Neuronal stem cell (in vitro differentiated cells): ENCODE measurements at regions not wholly inside any gene's neighbourhood (a gene's known extent, or its start where the extent isn't known, plus 50 kb on each side); places are given as distances from the start of the nearest gene placed in this dataset.

ENCODE experiments used
- DNase-seq: peaks from one replicate; pipeline ENCODE4 v3.0.0-alpha.2; 2013; ENCODE audit warnings: low spot score
- H2AFZ ChIP-seq: one replicate; pipeline ENCODE4 v1.6.1; 2013; ENCODE audit warnings: mild to moderate bottlenecking, low read length, inconsistent platforms
- H2AK5ac ChIP-seq: 2 replicates; pipeline ENCODE4 v1.6.1; 2013; ENCODE audit warnings: low read depth, mild to moderate bottlenecking, inconsistent platforms, low read length, moderate library complexity, mixed read lengths
- H2BK120ac ChIP-seq: 2 replicates; pipeline ENCODE4 v1.6.1; 2013; ENCODE audit warnings: low read depth, mild to moderate bottlenecking, inconsistent platforms, low read length, moderate library complexity, mixed read lengths
- H2BK12ac ChIP-seq: one replicate; pipeline ENCODE4 v1.6.1; 2013; ENCODE audit warnings: low read length, inconsistent platforms
- H2BK15ac ChIP-seq: 2 replicates; pipeline ENCODE4 v1.6.1; 2013; ENCODE audit warnings: mild to moderate bottlenecking, low read length, inconsistent platforms, mixed read lengths
- H2BK5ac ChIP-seq: one replicate; pipeline ENCODE4 v1.6.1; 2013; ENCODE audit warnings: inconsistent platforms, mild to moderate bottlenecking, low read length, moderate library complexity
- H3K14ac ChIP-seq: one replicate; pipeline ENCODE4 v1.6.1; 2013; ENCODE audit warnings: low read length, inconsistent platforms
- H3K18ac ChIP-seq: 2 replicates; pipeline ENCODE4 v1.6.1; 2013; ENCODE audit warnings: low read length, inconsistent platforms
- H3K23ac ChIP-seq: 2 replicates; pipeline ENCODE4 v1.6.1; 2013; ENCODE audit warnings: low read depth, mild to moderate bottlenecking, mixed read lengths, low read length, inconsistent platforms; ENCODE audit not compliant: poor library complexity
- H3K27ac ChIP-seq: replicated peaks from 3 replicates; pipeline ENCODE4 v1.5.1; 2013; ENCODE audit warnings: low read length, inconsistent platforms
- H3K27me3 ChIP-seq, 3 experiments: 2 replicates each; pipeline ENCODE4 v1.6.1; 2013; ENCODE audit warnings: low read length in 3 of 3, mild to moderate bottlenecking in 2 of 3, inconsistent platforms in 1 of 3, low read depth in 1 of 3, mixed read lengths in 1 of 3, moderate library complexity in 1 of 3; ENCODE audit not compliant: control insufficient read depth in 3 of 3, insufficient read depth in 3 of 3
- H3K36me3 ChIP-seq, 2 donors: replicated peaks in 1 of 2; 2 replicates each; pipeline ENCODE4 v1.6.1; 2013; ENCODE audit warnings: low read length in 2 of 2; ENCODE audit not compliant: control insufficient read depth in 2 of 2, insufficient read depth in 2 of 2
- H3K4ac ChIP-seq: 2 replicates; pipeline ENCODE4 v1.6.1; 2013; ENCODE audit warnings: inconsistent platforms, mild to moderate bottlenecking, low read length, moderate library complexity
- H3K4me1 ChIP-seq, 2 donors: 1 replicate in 1 of 2; 2 replicates in 1 of 2; pipeline ENCODE4 v1.6.1; 2013; ENCODE audit warnings: low read length in 2 of 2, low read depth in 1 of 2; ENCODE audit not compliant: control insufficient read depth in 2 of 2, insufficient read depth in 1 of 2
- H3K4me2 ChIP-seq: one replicate; pipeline ENCODE4 v1.6.1; 2013; ENCODE audit warnings: mild to moderate bottlenecking, low read length, inconsistent platforms; ENCODE audit not compliant: insufficient read depth, poor library complexity, severe bottlenecking
- H3K4me3 ChIP-seq, 2 donors: 2 replicates each; pipeline ENCODE4 v1.5.1; 2013; ENCODE audit warnings: low read length in 2 of 2, mild to moderate bottlenecking in 2 of 2, inconsistent platforms in 1 of 2, moderate library complexity in 1 of 2
- H3K79me1 ChIP-seq: one replicate; pipeline ENCODE4 v1.6.1; 2013; ENCODE audit warnings: low read depth, mild to moderate bottlenecking, inconsistent platforms, low read length, moderate library complexity
- H3K9ac ChIP-seq: one replicate; pipeline ENCODE4 v1.6.1; 2013; ENCODE audit warnings: mild to moderate bottlenecking, low read depth, low read length, inconsistent platforms; ENCODE audit not compliant: poor library complexity
- H3K9me3 ChIP-seq, 2 donors: replicated peaks in 1 of 2; 2 replicates each; pipeline versions ENCODE3 to v1.6.1; 2013; ENCODE audit warnings: low read length in 2 of 2, mild to moderate bottlenecking in 2 of 2, inconsistent platforms in 1 of 2, low read depth in 1 of 2, mixed read lengths in 1 of 2, moderate library complexity in 1 of 2; ENCODE audit not compliant: control insufficient read depth in 2 of 2, insufficient read depth in 1 of 2
- H4K8ac ChIP-seq: one replicate; pipeline ENCODE4 v1.6.1; 2013; ENCODE audit warnings: low read depth, mild to moderate bottlenecking, inconsistent platforms, low read length, moderate library complexity
- H4K91ac ChIP-seq: one replicate; pipeline ENCODE4 v1.6.1; 2013; ENCODE audit warnings: low read length, low read depth, mild to moderate bottlenecking, inconsistent platforms; ENCODE audit not compliant: poor library complexity
- WGBS, 2 donors: extraction: QIAGEN DNeasy Blood & Tissue Kit; methylation state at CpG; one replicate each; pipeline ENCODE4 v1.1.7; 2013; ENCODE audit warnings: missing lambda C conversion rate in 2 of 2, mixed read lengths in 1 of 2; ENCODE audit not compliant: insufficient read length in 2 of 2, insufficient replicate concordance in 1 of 2; ENCODE audit errors: extremely low coverage in 2 of 2; 5-methylcytosine and 5-hydroxymethylcytosine counted together

DNA sequence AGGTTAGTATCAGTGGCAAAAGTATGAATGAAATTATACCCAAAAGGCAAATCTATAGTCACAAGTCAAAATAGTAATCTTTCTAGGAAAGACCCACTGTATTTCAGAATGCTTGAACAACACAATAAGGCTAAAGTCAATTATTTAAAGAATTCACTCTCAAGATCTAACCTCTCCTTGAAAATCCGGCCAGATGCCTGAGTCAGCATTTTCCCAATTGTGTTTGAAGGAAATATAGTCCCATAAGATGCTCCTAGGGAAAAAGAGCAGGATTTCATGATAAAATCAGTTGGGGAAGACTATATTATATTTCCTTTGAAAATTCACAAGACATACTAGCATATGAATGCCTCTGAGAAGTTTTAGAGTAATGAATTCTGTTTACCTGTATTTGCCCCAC lies 1075.0 kb downstream of the GRM8 start:
- H3K36me3 ChIP-seq: no peaks in the 10 kb centered on the region
- H3K27me3 ChIP-seq: no peaks in the 10 kb centered on the region
- no peak overlapping the region for H2BK12ac ChIP-seq
- no peak overlapping the region for H4K8ac ChIP-seq
- H3K4me2 ChIP-seq: no peak overlapping the region
- H3K79me1 ChIP-seq: no peaks in the 10 kb centered on the region
- H2BK120ac ChIP-seq: no peak overlapping the region
- H3K14ac ChIP-seq: no peak overlapping the region
- H3K27ac ChIP-seq: no peak overlapping the region
- no peak overlapping the region for H2AFZ ChIP-seq
- no peak overlapping the region for H3K4me3 ChIP-seq
- H2BK15ac ChIP-seq: no peak overlapping the region
- H3K9me3 ChIP-seq: no peaks in the 10 kb centered on the region
- H2BK5ac ChIP-seq: no peak overlapping the region
- no peak overlapping the region for H3K23ac ChIP-seq
- H3K18ac ChIP-seq: no peak overlapping the region
- H3K9ac ChIP-seq: no peak overlapping the region
- H4K91ac ChIP-seq: no peak overlapping the region
- H3K4me1 ChIP-seq: no peaks in the 10 kb centered on the region
- DNase-seq: no peak
- H2AK5ac ChIP-seq: no peak overlapping the region
- no peak overlapping the region for H3K4ac ChIP-seq
- no CpG with 5 or more reads among the region's 1 CpG for WGBS, 2 donors

GRCh38 chr7:126166645-126167044 lies 1086.1 kb downstream of the GRM8 start:
- no CpG with 5 or more reads among the region's 2 CpGs for WGBS, 2 donors
- no peak overlapping the region for H3K9ac ChIP-seq
- H3K4ac ChIP-seq: no peak overlapping the region
- H3K4me3 ChIP-seq: no peak overlapping the region
- no peak overlapping the region for H3K27ac ChIP-seq
- no peak overlapping the region for H3K18ac ChIP-seq
- H2AK5ac ChIP-seq: no peak overlapping the region
- H2BK12ac ChIP-seq: no peak overlapping the region
- H4K91ac ChIP-seq: no peak overlapping the region
- no peak for DNase-seq
- no peaks in the 10 kb centered on the region for H3K79me1 ChIP-seq
- no peak overlapping the region for H2BK5ac ChIP-seq
- H3K4me2 ChIP-seq: no peak overlapping the region
- no peak overlapping the region for H2BK120ac ChIP-seq
- H3K23ac ChIP-seq: no peak overlapping the region
- H4K8ac ChIP-seq: no peak overlapping the region
- no peak overlapping the region for H2BK15ac ChIP-seq
- H3K27me3 ChIP-seq: no peaks in the 10 kb centered on the region
- H3K14ac ChIP-seq: no peak overlapping the region
- H3K4me1 ChIP-seq: no peaks in the 10 kb centered on the region
- no peaks in the 10 kb centered on the region for H3K36me3 ChIP-seq
- no peaks in the 10 kb centered on the region for H3K9me3 ChIP-seq
- H2AFZ ChIP-seq: no peak overlapping the region

DNA sequence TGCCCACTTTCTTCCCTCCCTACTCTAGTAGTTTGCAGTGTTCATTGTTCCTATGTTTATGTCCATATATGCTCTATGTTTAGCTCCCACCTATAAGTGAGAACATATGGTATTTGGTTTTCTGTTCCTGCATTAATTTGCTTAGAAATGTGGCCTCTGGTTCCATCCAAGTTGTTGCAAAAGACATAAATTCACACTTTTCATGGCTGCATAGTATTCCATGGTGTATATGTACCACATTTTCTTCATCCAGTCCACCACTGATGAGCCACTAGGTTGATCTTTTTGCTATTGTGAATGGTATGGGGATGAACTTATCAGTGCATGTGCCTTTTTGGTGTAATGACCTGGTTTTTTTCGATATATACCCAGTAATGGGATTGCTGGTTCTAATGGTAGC lies 1089.1 kb downstream of the GRM8 start:
- no peak overlapping the region for H3K4ac ChIP-seq

GRCh38 chr7:126157391-126157790 lies 1095.3 kb downstream of the GRM8 start:
- no peak overlapping the region for H2BK120ac ChIP-seq
- H3K4me2 ChIP-seq: no peak overlapping the region
- H4K8ac ChIP-seq: no peak overlapping the region
- H3K9me3 ChIP-seq: peaks cover 0 to 1% of the 10 kb centered on the region in 2 donors
- H2AK5ac ChIP-seq: no peak overlapping the region
- no CpG with 5 or more reads among the region's 2 CpGs for WGBS, 2 donors
- H3K9ac ChIP-seq: no peak overlapping the region
- no peak overlapping the region for H3K4ac ChIP-seq
- H3K27ac ChIP-seq: no peak overlapping the region
- H3K4me3 ChIP-seq: no peak overlapping the region
- no peak overlapping the region for H2BK12ac ChIP-seq
- no peak overlapping the region for H2BK15ac ChIP-seq
- H3K18ac ChIP-seq: no peak overlapping the region
- H3K27me3 ChIP-seq: no peaks in the 10 kb centered on the region
- H3K79me1 ChIP-seq: no peaks in the 10 kb centered on the region
- H3K14ac ChIP-seq: no peak overlapping the region
- DNase-seq: no peak
- H3K4me1 ChIP-seq: no peaks in the 10 kb centered on the region
- no peaks in the 10 kb centered on the region for H3K36me3 ChIP-seq
- no peak overlapping the region for H2BK5ac ChIP-seq
- no peak overlapping the region for H4K91ac ChIP-seq
- no peak overlapping the region for H2AFZ ChIP-seq
- H3K23ac ChIP-seq: no peak overlapping the region

More for the DNA sequence above, 1089.1 kb downstream of the GRM8 start:
- H3K23ac ChIP-seq: no peak overlapping the region
- no peak overlapping the region for H3K18ac ChIP-seq
- no peaks in the 10 kb centered on the region for H3K36me3 ChIP-seq
- no peak overlapping the region for H2BK120ac ChIP-seq
- H2BK5ac ChIP-seq: no peak overlapping the region
- no peak for DNase-seq
- H4K91ac ChIP-seq: no peak overlapping the region
- no peak overlapping the region for H3K4me3 ChIP-seq
- H3K27ac ChIP-seq: no peak overlapping the region
- H3K4me1 ChIP-seq: no peaks in the 10 kb centered on the region
- no peaks in the 10 kb centered on the region for H3K79me1 ChIP-seq
- no peak overlapping the region for H3K4me2 ChIP-seq
- no peak overlapping the region for H3K9ac ChIP-seq
- no peak overlapping the region for H4K8ac ChIP-seq
- WGBS, 2 donors: no CpG with 5 or more reads among the region's 1 CpG
- no peak overlapping the region for H2AK5ac ChIP-seq
- H2AFZ ChIP-seq: no peak overlapping the region
- no peak overlapping the region for H2BK12ac ChIP-seq
- no peaks in the 10 kb centered on the region for H3K27me3 ChIP-seq
- H3K9me3 ChIP-seq: no peaks in the 10 kb centered on the region
- no peak overlapping the region for H2BK15ac ChIP-seq
- no peak overlapping the region for H3K14ac ChIP-seq
